ENCODE measurements at regions not wholly inside any gene's neighbourhood (a gene's known extent, or its start where the extent isn't known, plus 50 kb on each side); places are given as distances from the start of the nearest gene placed in this dataset.

- Histone ChIP-seq H2BK5ac (ENCODE audit: low read depth, low read length) (no peak overlapping the region), H3K4me1 (replicated peaks in 1 of 4; ENCODE audit: control insufficient read depth in 3 of 4, insufficient read depth in 4 of 4, low read length in 3 of 4) (peaks cover 3 to 13% (median 9%) of the 10 kb centered on the region in 4 experiments), H3K14ac (ENCODE audit: insufficient read length) (no peak overlapping the region), H3K4ac (replicated peaks; ENCODE audit: insufficient read length, low read depth, low read length) (no peak overlapping the region), H2AFZ (ENCODE audit: low read length) (peak overlapping the region; percentile 45; the same call in 1 of the 2 replicates), H3K27ac (ENCODE audit: low read depth, low read length) (no peak overlapping the region), H2BK120ac (replicated peaks; ENCODE audit: low read depth, low read length) (no peak overlapping the region), H2BK15ac (ENCODE audit: low read length) (peak overlapping the region; percentile 96), H3K4me2 (ENCODE audit: insufficient read depth in 1 of 2, low read depth in 2 of 2, low read length in 2 of 2) (peak overlapping the region; percentile 78 to 91), H3K23ac (ENCODE audit: insufficient read length) (no peak overlapping the region), H3K9me3 (ENCODE audit: insufficient read depth in 2 of 2, low read depth in 1 of 2, low read length in 1 of 2) (no peaks in the 10 kb centered on the region), H3K36me3 (ENCODE audit: control insufficient read depth in 2 of 4, insufficient read depth in 4 of 4, low read length in 3 of 4) (no peaks in the 10 kb centered on the region), H3K9ac (replicated peaks in 1 of 4; ENCODE audit: extremely low read depth in 1 of 4, low read depth in 3 of 4, low read length in 3 of 4) (0 out of 7 replicates have a peak overlapping the region, but pooled peaks of 1 of the 4 experiments have one; percentile 7), H4K5ac (ENCODE audit: insufficient read length, low read depth, low read length) (no peak overlapping the region), H3K18ac (ENCODE audit: extremely low read depth, low read length) (no peak overlapping the region; the same call in 1 of the 2 replicates), H4K20me1 (replicated peaks in 1 of 2; ENCODE audit: control insufficient read depth in 1 of 2, insufficient read depth in 2 of 2, low read length in 2 of 2) (peaks cover 0 to 10% of the 10 kb centered on the region in 2 experiments), H3K56ac (replicated peaks; ENCODE audit: insufficient read length, low read depth, low read length) (no peak overlapping the region), H2BK12ac (ENCODE audit: low read depth, low read length) (peak overlapping the region; percentile 96; the same call in 1 of the 2 replicates), H3K4me3 (ENCODE audit: extremely low read depth in 1 of 4, insufficient read depth in 2 of 4, low read depth in 3 of 4, low read length in 4 of 4) (peak overlapping the region; percentile 22 to 64 (median 53)), H3K27me3 (replicated peaks in 1 of 4; ENCODE audit: control insufficient read depth in 3 of 4, extremely low read depth in 1 of 4, insufficient read depth in 3 of 4, low read length in 3 of 4) (peaks cover 30 to 67% (median 61%) of the 10 kb centered on the region in 4 experiments), H2AK5ac (ENCODE audit: low read depth, low read length) (no peak overlapping the region), H3K23me2 (ENCODE audit: low read depth, low read length) (peaks cover 11% of the 10 kb centered on the region), H3K79me2 (ENCODE audit: control insufficient read depth in 1 of 2, insufficient read depth in 2 of 2, low read length in 2 of 2) (no peaks in the 10 kb centered on the region), H3K79me1 (ENCODE audit: low read depth, low read length) (no peaks in the 10 kb centered on the region), H2BK20ac (ENCODE audit: low read length) (0 out of 2 replicates have a peak overlapping the region, but pooled peaks have one; percentile 8), H4K91ac (replicated peaks; ENCODE audit: insufficient read length, low read length) (peak overlapping the region; percentile 91), H4K8ac (ENCODE audit: extremely low read depth, insufficient read depth, low read length) (peak overlapping the region; percentile 32)
- DNase-seq (ENCODE audit: low read depth in 1 of 2, low spot score in 2 of 2) (peak in 1 of 2 experiments; percentile 65), FAIRE-seq (no peak)
- ChIA-PET CTCF (ENCODE audit: partially characterized antibody) (interaction anchor here (0.6 to 1.4 kb wide), 9 partner anchors 13 to 562 kb away, joined by 3 to 5 read pairs (median 3); no protein-coding TSS in a partner anchor), POLR2A (ENCODE audit: partially characterized antibody) (interaction anchor here (1.2 kb wide), 1 partner anchor 22 kb away, joined by 4 read pairs; no protein-coding TSS in a partner anchor)
- WGBS, 2 experiments (ENCODE audit: extremely low coverage in 1 of 2, insufficient coverage in 1 of 2, insufficient read length in 1 of 2, insufficient replicate concordance in 2 of 2, low coverage in 1 of 2, low lambda C conversion rate in 2 of 2, missing lambda C conversion rate in 1 of 2): 25% methylated on average over 43 of the region's 72 CpGs; no CpG with 5 or more reads in 1 of the 2 experiments
- 0 out of 2 replicates have a peak, but pooled peaks have one; percentile 24 for TF ChIP-seq BACH1 (IDR thresholded peaks at IDR 0.05; ENCODE audit: low read length)
- no peak for TF ChIP-seq RBBP5 (IDR thresholded peaks at IDR 0.05; ENCODE audit: borderline replicate concordance, low read depth, low read length)
- TF ChIP-seq SP1 (IDR thresholded peaks at IDR 0.05; ENCODE audit: low read depth, low read length): no peak
- no peak for TF ChIP-seq POU5F1 (IDR thresholded peaks at IDR 0.05; ENCODE audit: low read depth, low read length)
- TF ChIP-seq EZH2 (IDR thresholded peaks at IDR 0.05; ENCODE audit: low read depth, low read length, severe bottlenecking): peak; percentile 81
- TF ChIP-seq TAF1 (IDR thresholded peaks at IDR 0.05; ENCODE audit: low read depth, low read length): no peak
- TF ChIP-seq NRF1 (IDR thresholded peaks at IDR 0.05; ENCODE audit: low read depth, low read length): no peak
- TF ChIP-seq SIRT6 (IDR thresholded peaks at IDR 0.05; ENCODE audit: low read length): no peak
- TF ChIP-seq KDM4A (IDR thresholded peaks at IDR 0.05; ENCODE audit: low read depth, low read length, severe bottlenecking): peak; percentile 88
- no peak for TF ChIP-seq TCF12 (IDR thresholded peaks at IDR 0.05; ENCODE audit: low read depth, low read length)
- TF ChIP-seq, protein P1, sequence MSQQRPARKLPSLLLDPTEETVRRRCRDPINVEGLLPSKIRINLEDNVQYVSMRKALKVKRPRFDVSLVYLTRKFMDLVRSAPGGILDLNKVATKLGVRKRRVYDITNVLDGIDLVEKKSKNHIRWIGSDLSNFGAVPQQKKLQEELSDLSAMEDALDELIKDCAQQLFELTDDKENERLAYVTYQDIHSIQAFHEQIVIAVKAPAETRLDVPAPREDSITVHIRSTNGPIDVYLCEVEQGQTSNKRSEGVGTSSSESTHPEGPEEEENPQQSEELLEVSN (IDR thresholded peaks at IDR 0.05): peak; percentile 36
These were observed 152.0 kb downstream of the ERCC6L2 start for GRCh38 chr9:96027251-96028131.
